ENCODE measurements at regions not wholly inside any gene's neighbourhood (a gene's known extent, or its start where the extent isn't known, plus 50 kb on each side); places are given as distances from the start of the nearest gene placed in this dataset.

DNA sequence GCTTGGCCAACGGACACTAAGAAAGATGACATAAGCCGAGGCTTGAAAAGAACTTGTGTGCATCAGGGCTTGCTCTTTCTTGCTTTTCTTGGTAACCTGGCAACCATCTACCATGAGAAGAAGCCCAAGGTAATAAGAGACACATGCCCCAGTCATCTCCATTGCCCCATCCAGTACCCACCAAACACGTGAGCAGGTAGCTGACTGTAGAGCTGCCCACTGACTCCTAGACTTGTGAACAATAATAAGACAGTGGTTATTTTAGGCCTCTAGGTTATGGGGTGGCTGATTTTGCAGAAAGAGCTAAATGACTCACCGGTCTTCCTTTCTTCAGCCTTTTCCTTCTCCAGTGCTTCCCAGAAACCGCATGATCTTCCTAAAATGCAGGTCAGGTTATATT, 105.0 kb upstream of the JUN start:
- TF ChIP-seq SUZ12 (IDR thresholded peaks at IDR 0.05; ENCODE audit: extremely low read depth, insufficient read depth, insufficient read length) (no peak), ZNF274 (IDR thresholded peaks at IDR 0.05; ENCODE audit: low read depth, low read length) (no peak)
